ENCODE measurements at regions not wholly inside any gene's neighbourhood (a gene's known extent, or its start where the extent isn't known, plus 50 kb on each side); places are given as distances from the start of the nearest gene placed in this dataset.
"Not testable (repeated sequence)": the region's sequence is repeated elsewhere in the genome, so short reads cannot be mapped to it uniquely, and the experiment has no call there.

DNA sequence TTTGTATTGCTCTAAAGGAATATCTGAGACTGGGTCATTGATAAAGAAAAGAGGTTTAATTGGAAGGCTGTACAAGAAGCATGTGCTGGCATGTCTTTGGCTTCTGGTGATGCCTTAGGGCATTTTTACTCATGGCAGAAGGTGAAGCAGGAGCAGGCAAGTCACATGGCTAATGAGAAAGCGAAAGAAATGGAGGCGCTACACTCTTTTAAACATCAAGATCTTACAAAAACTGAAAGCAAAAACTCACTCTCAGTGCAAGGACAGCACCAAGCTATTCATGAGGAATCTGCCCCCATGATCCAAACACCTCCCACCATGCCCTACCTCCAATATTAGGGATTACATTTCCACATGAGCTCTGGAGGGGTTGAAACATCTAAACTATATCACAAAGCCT is 1458.8 kb upstream of the ACO1 start:
- TF ChIP-seq CTCF (IDR thresholded peaks at IDR 0.05), result no peak
- ATAC-seq (ENCODE audit: low FRiP score) (no peak), DNase-seq (ENCODE audit: low spot score) (no peak)

- no peak for TF ChIP-seq CTCF (IDR thresholded peaks at IDR 0.05)
- DNase-seq (ENCODE audit: low spot score) (no peak), ATAC-seq (ENCODE audit: low FRiP score) (no peak)
Measured at GRCh38 chr9:30928045-30928444, 1456.4 kb upstream of the ACO1 start.

DNA sequence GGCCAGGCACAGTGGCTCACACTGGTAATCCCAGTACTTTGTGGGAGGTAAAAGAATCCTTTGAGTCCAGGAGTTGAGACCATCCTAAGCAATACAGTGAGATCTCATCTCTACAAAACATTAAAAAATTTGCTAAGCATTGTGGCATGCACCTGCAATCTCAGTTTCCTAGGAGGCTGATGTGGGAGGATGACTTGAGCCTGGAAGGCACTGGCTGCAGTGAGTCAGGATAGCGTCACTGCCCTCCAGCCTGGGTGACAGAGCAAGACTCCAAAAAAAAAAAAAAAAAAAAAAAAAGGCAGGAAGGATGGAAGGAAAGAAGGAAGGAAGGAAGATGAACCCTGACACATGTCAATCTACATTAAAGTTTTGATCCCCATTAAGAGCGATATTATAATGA is 1452.2 kb upstream of the ACO1 start:
- DNase-seq (ENCODE audit: low spot score) (no peak), ATAC-seq (ENCODE audit: low FRiP score) (no peak)
- no peak for TF ChIP-seq CTCF (IDR thresholded peaks at IDR 0.05)

DNA sequence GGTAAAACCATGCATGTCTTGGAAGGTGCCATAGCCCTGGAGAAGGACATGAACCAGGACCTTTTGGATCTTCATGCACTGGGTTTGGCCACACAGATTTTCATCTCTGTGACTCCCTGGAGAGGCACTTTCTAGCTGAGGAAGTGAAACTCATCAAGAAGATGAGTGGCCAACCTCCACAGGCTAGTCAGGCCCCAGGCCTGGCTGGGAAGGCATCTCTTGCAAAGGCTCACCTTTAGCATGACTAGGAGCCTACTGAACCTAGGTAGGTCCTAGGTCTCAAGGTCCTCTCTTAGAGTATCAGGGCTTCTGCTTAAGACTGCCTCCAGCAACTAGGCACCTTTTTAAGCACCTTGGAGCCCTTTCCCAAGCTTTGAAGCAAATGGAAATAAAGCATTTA is 1448.7 kb upstream of the ACO1 start:
- no peak for TF ChIP-seq CTCF (IDR thresholded peaks at IDR 0.05)
- no peak for DNase-seq (ENCODE audit: low spot score)
- ATAC-seq (ENCODE audit: low FRiP score), result no peak

GRCh38 chr9:30937106-30937505 is 1447.3 kb upstream of the ACO1 start:
- ATAC-seq (ENCODE audit: low FRiP score) (no peak), DNase-seq (ENCODE audit: low spot score) (no peak)
- TF ChIP-seq CTCF (IDR thresholded peaks at IDR 0.05), result no peak

- not testable (repeated sequence) for ATAC-seq (ENCODE audit: low FRiP score); DNase-seq (ENCODE audit: low spot score)
Measured at GRCh38 chr9:30942852-30943251, 1441.6 kb upstream of the ACO1 start.

DNA sequence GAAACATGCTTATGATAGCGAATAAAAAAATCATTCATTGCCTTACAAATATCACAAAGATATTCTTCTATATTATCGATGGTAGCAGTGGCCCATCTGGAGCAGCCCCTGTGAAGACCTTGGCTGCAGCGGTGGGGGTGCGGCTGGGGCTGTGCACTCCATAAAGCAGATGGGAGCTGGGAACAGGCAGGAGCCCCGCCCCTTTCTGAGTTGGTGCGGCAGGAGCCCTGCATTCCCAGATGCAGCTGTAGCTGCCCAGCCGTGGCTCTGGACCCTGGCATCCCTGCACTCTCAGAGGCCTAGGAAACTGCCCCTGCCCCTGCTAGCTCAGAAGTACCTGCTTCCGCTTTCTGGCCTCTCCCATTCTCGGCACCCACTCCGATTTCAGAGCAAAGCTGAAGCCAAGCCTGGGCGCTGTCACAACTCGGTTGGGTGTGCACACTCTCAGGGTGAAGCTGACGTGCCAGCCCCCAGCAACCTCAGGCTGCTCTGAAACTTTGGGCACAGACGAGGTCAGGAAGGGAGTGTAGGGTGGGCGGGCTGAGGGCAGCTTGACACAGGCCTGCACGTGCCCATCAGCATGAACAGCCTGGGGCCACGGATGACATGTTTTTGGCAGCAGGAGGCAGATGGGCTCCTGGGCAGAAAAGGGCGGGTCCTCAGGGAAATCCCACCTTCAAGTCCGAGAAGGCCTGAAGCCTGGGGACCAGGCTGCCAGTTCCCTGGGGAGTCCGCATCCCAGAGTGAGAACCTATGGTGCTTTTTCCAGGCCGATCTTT is 1440.8 kb upstream of the ACO1 start:
- ATAC-seq (ENCODE audit: low FRiP score) (no peak), DNase-seq (ENCODE audit: low spot score) (no peak)
- TF ChIP-seq CTCF (IDR thresholded peaks at IDR 0.05), result no peak
